Liver (tissue), 7 donors: ENCODE measurements at regions not wholly inside any gene's neighbourhood (a gene's known extent, or its start where the extent isn't known, plus 50 kb on each side); places are given as distances from the start of the nearest gene placed in this dataset.

Experiments
- DNase-seq: peaks from one replicate; pipeline ENCODE4 v3.0.0-alpha.2; 2017; ENCODE audit warnings: low spot score
- H3K27ac ChIP-seq, 2 donors: one replicate each; pipeline ENCODE4 v1.7.0; 2013; ENCODE audit warnings: inconsistent platforms in 2 of 2, low read length in 2 of 2, control low read depth in 1 of 2, low read depth in 1 of 2, mild to moderate bottlenecking in 1 of 2
- H3K27me3 ChIP-seq, 4 donors: one replicate each; pipeline versions ENCODE4 v1.6.1 to v1.7.0; 2013; ENCODE audit warnings: low read length in 3 of 4, inconsistent platforms in 1 of 4, mild to moderate bottlenecking in 1 of 4, moderate library complexity in 1 of 4; ENCODE audit not compliant: control insufficient read depth in 4 of 4, insufficient read depth in 4 of 4
- H3K36me3 ChIP-seq, 4 donors: one replicate each; pipeline versions ENCODE4 v1.6.1 to v1.7.0; 2013; ENCODE audit warnings: low read length in 3 of 4, mild to moderate bottlenecking in 3 of 4, low read depth in 1 of 4, moderate library complexity in 1 of 4; ENCODE audit not compliant: control insufficient read depth in 4 of 4, insufficient read depth in 3 of 4
- H3K4me1 ChIP-seq, 4 donors: one replicate each; pipeline versions ENCODE4 v1.6.1 to v1.7.0; 2013; ENCODE audit warnings: low read length in 3 of 4, mild to moderate bottlenecking in 3 of 4, moderate library complexity in 1 of 4; ENCODE audit not compliant: control insufficient read depth in 4 of 4, insufficient read depth in 4 of 4
- H3K4me3 ChIP-seq, 3 donors: one replicate each; pipeline versions ENCODE4 v1.6.1 to v1.7.0; 2013; ENCODE audit warnings: low read length in 3 of 3, control low read depth in 1 of 3, low read depth in 1 of 3, mild to moderate bottlenecking in 1 of 3
- H3K9ac ChIP-seq, 2 donors: one replicate each; pipeline ENCODE4 v1.7.0; 2013; ENCODE audit warnings: low read length in 2 of 2, mild to moderate bottlenecking in 2 of 2, moderate library complexity in 2 of 2, control low read depth in 1 of 2, low read depth in 1 of 2
- H3K9me3 ChIP-seq, 4 donors: one replicate each; pipeline versions ENCODE4 v1.6.1 to v1.7.0; 2013; ENCODE audit warnings: low read length in 3 of 4; ENCODE audit not compliant: control insufficient read depth in 4 of 4
- EGR1 ChIP-seq, 2 donors: IDR thresholded peaks; 2 replicates each; pipeline ENCODE4 v1.6.1; 2016 to 2018; ENCODE audit warnings: antibody characterized with exemption in 2 of 2, low read depth in 2 of 2
- FOXA1 ChIP-seq: IDR thresholded peaks from 2 replicates; pipeline ENCODE4 v1.6.1; 2016; ENCODE audit warnings: antibody characterized with exemption
- FOXA2 ChIP-seq: IDR thresholded peaks from 2 replicates; pipeline ENCODE4 v1.6.1; 2016; ENCODE audit warnings: antibody characterized with exemption
- GABPA ChIP-seq, 2 donors: IDR thresholded peaks in 1 of 2; conservative IDR thresholded peaks in 1 of 2; 2 replicates each; pipeline ENCODE4 v1.6.1; 2016; ENCODE audit warnings: antibody characterized with exemption in 2 of 2, mild to moderate bottlenecking in 1 of 2, moderate library complexity in 1 of 2
- HNF4A ChIP-seq, 2 donors: conservative IDR thresholded peaks; 2 replicates each; pipeline ENCODE4 v1.6.1; 2016; ENCODE audit warnings: antibody characterized with exemption in 2 of 2, mild to moderate bottlenecking in 2 of 2
- HNF4G ChIP-seq: IDR thresholded peaks from 2 replicates; pipeline ENCODE4 v1.6.1; 2016; ENCODE audit warnings: antibody characterized with exemption
- NR2F2 ChIP-seq: IDR thresholded peaks from 2 replicates; pipeline ENCODE4 v1.6.1; 2016; ENCODE audit warnings: antibody characterized with exemption
- RAD21 ChIP-seq, 2 donors: IDR thresholded peaks; 2 replicates each; pipeline ENCODE4 v1.6.1; 2016; ENCODE audit warnings: antibody characterized with exemption in 2 of 2, mild to moderate bottlenecking in 2 of 2
- REST ChIP-seq: IDR thresholded peaks from 2 replicates; pipeline ENCODE4 v1.6.1; 2016; ENCODE audit warnings: antibody characterized with exemption, mild to moderate bottlenecking
- RXRA ChIP-seq, 2 donors: IDR thresholded peaks; 2 replicates each; pipeline ENCODE4 v1.6.1; 2017 to 2018; ENCODE audit warnings: antibody characterized with exemption in 2 of 2, mild to moderate bottlenecking in 1 of 2
- SP1 ChIP-seq: IDR thresholded peaks from 2 replicates; pipeline ENCODE4 v1.6.1; 2018; ENCODE audit warnings: antibody characterized with exemption, mild to moderate bottlenecking
- YY1 ChIP-seq: IDR thresholded peaks from 2 replicates; pipeline ENCODE4 v1.6.1; 2016; ENCODE audit warnings: antibody characterized with exemption, mild to moderate bottlenecking
- ZBTB33 ChIP-seq: IDR thresholded peaks from 2 replicates; pipeline ENCODE4 v1.6.1; 2016; ENCODE audit warnings: antibody characterized with exemption
- WGBS: extraction: QIAGEN DNeasy Blood & Tissue Kit; methylation state at CpG from one replicate; pipeline ENCODE4 v1.1.7; 2013; 5-methylcytosine and 5-hydroxymethylcytosine counted together
- TF ChIP-seq, protein P1 (sequence below): IDR thresholded peaks from 2 replicates; pipeline ENCODE4 v1.6.1; 2016; ENCODE audit warnings: antibody characterized with exemption
- TF ChIP-seq, protein P2 (sequence below): IDR thresholded peaks from 2 replicates; pipeline ENCODE4 v1.6.1; 2016; ENCODE audit warnings: antibody characterized with exemption
- donor health status: healthy.
- donor health status: healthy.
- donor health status: healthy.
- donor health status: healthy.

DNA sequence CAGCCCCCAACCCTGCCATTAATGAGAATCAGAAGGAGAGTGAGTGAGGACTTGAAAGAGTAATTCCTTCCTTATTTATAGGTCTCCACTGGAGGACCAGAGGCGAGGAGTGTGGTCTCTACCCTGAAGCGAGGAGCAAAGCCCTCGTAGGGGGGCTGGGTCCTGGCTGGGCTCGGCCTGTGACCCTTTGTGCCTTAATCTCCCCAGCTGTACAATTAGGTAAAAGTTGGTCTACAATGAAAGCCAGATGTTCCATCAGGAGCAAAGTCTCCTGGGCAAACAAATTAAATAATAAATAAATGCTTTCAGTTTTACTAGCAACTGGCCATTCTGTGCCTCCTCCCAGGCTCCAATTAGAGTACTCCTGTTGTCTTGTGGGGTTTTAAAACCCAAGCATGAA is 523.5 kb upstream of the SALL1 start (continued):
- TF ChIP-seq, protein P1, sequence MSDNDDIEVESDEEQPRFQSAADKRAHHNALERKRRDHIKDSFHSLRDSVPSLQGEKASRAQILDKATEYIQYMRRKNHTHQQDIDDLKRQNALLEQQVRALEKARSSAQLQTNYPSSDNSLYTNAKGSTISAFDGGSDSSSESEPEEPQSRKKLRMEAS = no peak
- no peak for TF ChIP-seq HNF4G
- TF ChIP-seq, protein P2, sequence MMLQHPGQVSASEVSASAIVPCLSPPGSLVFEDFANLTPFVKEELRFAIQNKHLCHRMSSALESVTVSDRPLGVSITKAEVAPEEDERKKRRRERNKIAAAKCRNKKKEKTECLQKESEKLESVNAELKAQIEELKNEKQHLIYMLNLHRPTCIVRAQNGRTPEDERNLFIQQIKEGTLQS = no peak
- TF ChIP-seq NR2F2 = no peak
- TF ChIP-seq RAD21 (IDR thresholded peaks at IDR 0.05) = no peak

- Histone ChIP-seq H3K4me3 (no peak overlapping the region), H3K9ac (no peak overlapping the region), H3K9me3 (no peaks in the 10 kb centered on the region), H3K27ac (no peak overlapping the region), H3K36me3 (no peaks in the 10 kb centered on the region), H3K4me1 (no peaks in the 10 kb centered on the region), H3K27me3 (no peaks in the 10 kb centered on the region)
- TF ChIP-seq EGR1 (IDR thresholded peaks at IDR 0.05; ENCODE audit: low read depth in 2 of 2) = no peak
- TF ChIP-seq REST = no peak
- TF ChIP-seq, protein P2 = no peak
- no peak for TF ChIP-seq NR2F2
- no peak for TF ChIP-seq HNF4A (conservative IDR thresholded peaks at IDR 0.05)
- TF ChIP-seq SP1 = no peak
- TF ChIP-seq, protein P1 = no peak
- TF ChIP-seq HNF4G = no peak
- WGBS = 78% methylated on average over 3 of the region's 3 CpGs
- DNase-seq = no peak
These were observed 519.5 kb upstream of the SALL1 start for GRCh38 chr16:51670527-51670926.

GRCh38 chr16:51666821-51667220 is 515.8 kb upstream of the SALL1 start:
- no peaks in the 10 kb centered on the region for H3K36me3 ChIP-seq
- WGBS = 71% methylated on average over 6 of the region's 6 CpGs
- H3K4me3 ChIP-seq = no peak overlapping the region
- DNase-seq = no peak
- H3K9ac ChIP-seq = no peak overlapping the region
- no peaks in the 10 kb centered on the region for H3K27me3 ChIP-seq
- TF ChIP-seq RAD21 (IDR thresholded peaks at IDR 0.05) (no peak), YY1 (no peak), REST (no peak), RXRA (IDR thresholded peaks at IDR 0.05) (no peak), ZBTB33 (no peak), FOXA2 (no peak), EGR1 (IDR thresholded peaks at IDR 0.05; ENCODE audit: low read depth in 2 of 2) (no peak), HNF4G (no peak), SP1 (no peak), FOXA1 (no peak), GABPA (IDR thresholded peaks at IDR 0.05 in 1 of 2, conservative IDR thresholded peaks at IDR 0.05 in 1 of 2) (no peak)
- TF ChIP-seq, protein P2 = no peak
- TF ChIP-seq, protein P1 = no peak
- H3K9me3 ChIP-seq = no peaks in the 10 kb centered on the region
- no peak overlapping the region for H3K27ac ChIP-seq
- H3K4me1 ChIP-seq = no peaks in the 10 kb centered on the region
